WTC11 (cell line): ENCODE measurements at regions not wholly inside any gene's neighbourhood (a gene's known extent, or its start where the extent isn't known, plus 50 kb on each side); places are given as distances from the start of the nearest gene placed in this dataset.
"Not testable (repeated sequence)": the region's sequence is repeated elsewhere in the genome, so short reads cannot be mapped to it uniquely, and the experiment has no call there.

ENCODE experiments used
- ATAC-seq: fragments of 200-7000 bp; cut with Tn5 transposase; 2 replicates; pipeline ENCODE4 v1.10.0; 2021; ENCODE audit warnings: mild to moderate bottlenecking, moderate library complexity
- CTCF ChIA-PET: fragments of 300-600 bp; sonication (Branson Sonifier 250); formaldehyde crosslinking; loops from one replicate; lab custom pipeline; 2021; ENCODE audit warnings: antibody characterized with exemption; lab: Charles Lee
- POLR2A ChIA-PET: fragments of 350-600 bp; sonication (Branson Sonifier 250); formaldehyde crosslinking; loops from one replicate; lab custom pipeline; 2021; ENCODE audit warnings: antibody characterized with exemption; lab: Charles Lee
- DNase-seq: peaks from one replicate; pipeline ENCODE4 v3.0.0; 2021; ENCODE audit warnings: low spot score
- H3K27ac Mint-ChIP-seq: 2 replicates; pipeline ENCODE4 v1.8.0; 2021; ENCODE audit warnings: mixed read lengths
- H3K27me3 Mint-ChIP-seq: 2 replicates; pipeline ENCODE4 v1.8.0; 2021; ENCODE audit warnings: low read depth, mild to moderate bottlenecking, moderate library complexity, mixed read lengths
- H3K36me3 Mint-ChIP-seq: 2 replicates; pipeline ENCODE4 v1.8.0; 2021; ENCODE audit warnings: mixed read lengths
- H3K4me1 Mint-ChIP-seq: 2 replicates; pipeline ENCODE4 v1.8.0; 2022; ENCODE audit warnings: mixed read lengths
- H3K4me3 Mint-ChIP-seq: 2 replicates; pipeline ENCODE4 v1.8.0; 2021; ENCODE audit warnings: mild to moderate bottlenecking, moderate library complexity, mixed read lengths
- H3K9me3 Mint-ChIP-seq: 2 replicates; pipeline ENCODE4 v1.8.0; 2021; ENCODE audit warnings: mixed read lengths
- CBFB ChIP-seq: sonication (generic); formaldehyde crosslinking; IDR thresholded peaks from 2 replicates; pipeline ENCODE4 v1.8.1; 2022; ENCODE audit warnings: mild to moderate bottlenecking, low read depth, missing genetic modification reagents
- CTCF ChIP-seq: fragments of 200-600 bp; IDR thresholded peaks from 2 replicates; pipeline ENCODE4 v1.8.0; 2022; ENCODE audit warnings: antibody characterized with exemption
- ELF4 ChIP-seq: sonication (generic); formaldehyde crosslinking; IDR thresholded peaks from 2 replicates; pipeline ENCODE4 v1.8.1; 2022; ENCODE audit warnings: low read depth, mild to moderate bottlenecking, moderate library complexity, missing genetic modification reagents
- ERG ChIP-seq: fragments of 250-450 bp; sonication (Bioruptor Pico); IDR thresholded peaks from 2 replicates; pipeline ENCODE4 v1.8.0; 2021; ENCODE audit warnings: mild to moderate bottlenecking
- GTF2I ChIP-seq: fragments of 250-450 bp; sonication (Bioruptor Pico); conservative IDR thresholded peaks from 2 replicates; pipeline ENCODE4 v1.4.0; 2021; ENCODE audit warnings: mild to moderate bottlenecking
- HMGA2 ChIP-seq: fragments of 250-450 bp; sonication (Bioruptor Pico); IDR thresholded peaks from 2 replicates; pipeline ENCODE4 v1.4.0; 2021; ENCODE audit warnings: mild to moderate bottlenecking, moderate library complexity
- JUN ChIP-seq: sonication (generic); formaldehyde crosslinking; IDR thresholded peaks from 2 replicates; pipeline ENCODE4 v1.8.0; 2023; ENCODE audit warnings: mild to moderate bottlenecking, missing genetic modification reagents
- KAT7 ChIP-seq: sonication (generic); formaldehyde crosslinking; IDR thresholded peaks from 2 replicates; pipeline ENCODE4 v1.8.1; 2023; ENCODE audit warnings: missing genetic modification reagents, mild to moderate bottlenecking, borderline replicate concordance
- NR2C2 ChIP-seq: sonication (generic); formaldehyde crosslinking; IDR thresholded peaks from 2 replicates; pipeline ENCODE4 v1.8.0; 2022; ENCODE audit warnings: mild to moderate bottlenecking, missing genetic modification reagents
- PRRX2 ChIP-seq: fragments of 250-450 bp; sonication (Bioruptor Pico); IDR thresholded peaks from 2 replicates; pipeline ENCODE4 v1.8.0; 2021; ENCODE audit warnings: mild to moderate bottlenecking
- RORB ChIP-seq: fragments of 250-450 bp; sonication (Bioruptor Pico); IDR thresholded peaks from 2 replicates; pipeline ENCODE4 v1.9.0; 2021; ENCODE audit warnings: mild to moderate bottlenecking
- SOX15 ChIP-seq: fragments of 250-450 bp; sonication (Bioruptor Pico); IDR thresholded peaks from 2 replicates; pipeline ENCODE4 v1.9.0; 2021; ENCODE audit warnings: mild to moderate bottlenecking
- ZNF138 ChIP-seq: sonication (generic); formaldehyde crosslinking; conservative IDR thresholded peaks from 2 replicates; pipeline ENCODE4 v1.8.1; 2022; ENCODE audit warnings: mild to moderate bottlenecking, moderate library complexity, missing genetic modification reagents
- ZNF219 ChIP-seq: sonication (generic); formaldehyde crosslinking; IDR thresholded peaks from 2 replicates; pipeline ENCODE4 v1.8.0; 2023; ENCODE audit warnings: missing genetic modification reagents, mild to moderate bottlenecking, borderline replicate concordance
- ZNF232 ChIP-seq: sonication (generic); formaldehyde crosslinking; IDR thresholded peaks from 2 replicates; pipeline ENCODE4 v1.8.0; 2022; ENCODE audit warnings: mild to moderate bottlenecking, missing genetic modification reagents
- ZNF671 ChIP-seq: fragments of 250-450 bp; sonication (Bioruptor Pico); IDR thresholded peaks from 2 replicates; pipeline ENCODE4 v1.8.0; 2021; ENCODE audit warnings: mild to moderate bottlenecking
- TF ChIP-seq, protein P1 (sequence below): sonication (generic); formaldehyde crosslinking; IDR thresholded peaks from 2 replicates; pipeline ENCODE4 v1.8.1; 2023; ENCODE audit warnings: mild to moderate bottlenecking, missing genetic modification reagents, borderline replicate concordance
- TF ChIP-seq, protein P2 (sequence below): sonication (generic); formaldehyde crosslinking; IDR thresholded peaks from 2 replicates; pipeline ENCODE4 v1.8.0; 2022; ENCODE audit warnings: missing genetic modification reagents
- TF ChIP-seq, protein P3 (sequence below): fragments of 250-450 bp; sonication (Bioruptor Pico); IDR thresholded peaks from 2 replicates; pipeline ENCODE4 v2.1.2; 2022; ENCODE audit warnings: mild to moderate bottlenecking, moderate library complexity
- TF ChIP-seq, protein P4 (sequence below): sonication (generic); formaldehyde crosslinking; IDR thresholded peaks from 2 replicates; pipeline ENCODE4 v1.8.0; 2023; ENCODE audit warnings: missing genetic modification reagents

GRCh38 chrX:47723083-47723482, 64.1 kb upstream of the UXT start:
- Mint-ChIP-seq H3K4me1 (no peaks in the 10 kb centered on the region), H3K36me3 (no peaks in the 10 kb centered on the region), H3K27ac (no peak overlapping the region), H3K27me3 (no peaks in the 10 kb centered on the region; the same call in 1 of the 2 replicates), H3K4me3 (no peak overlapping the region), H3K9me3 (no peaks in the 10 kb centered on the region)
- no peak for DNase-seq
- CTCF ChIA-PET: interaction anchor here (0.8 to 1.0 kb wide), 2 partner anchors 78 to 200 kb away, joined by 3 to 4 read pairs; no protein-coding TSS in a partner anchor
- no peak for ATAC-seq
- no peak for TF ChIP-seq ELF4
- TF ChIP-seq PRRX2: no peak
- no peak for TF ChIP-seq CTCF
- no peak for TF ChIP-seq ZNF671
- TF ChIP-seq GTF2I: no peak
- POLR2A ChIA-PET: no interaction called here

GRCh38 chrX:47722260-47722659, 63.3 kb upstream of the UXT start:
- ChIA-PET CTCF (no interaction called here), POLR2A (no interaction called here)
- no peak for TF ChIP-seq CBFB (CRISPR knock-in tag)
- TF ChIP-seq, protein P1, sequence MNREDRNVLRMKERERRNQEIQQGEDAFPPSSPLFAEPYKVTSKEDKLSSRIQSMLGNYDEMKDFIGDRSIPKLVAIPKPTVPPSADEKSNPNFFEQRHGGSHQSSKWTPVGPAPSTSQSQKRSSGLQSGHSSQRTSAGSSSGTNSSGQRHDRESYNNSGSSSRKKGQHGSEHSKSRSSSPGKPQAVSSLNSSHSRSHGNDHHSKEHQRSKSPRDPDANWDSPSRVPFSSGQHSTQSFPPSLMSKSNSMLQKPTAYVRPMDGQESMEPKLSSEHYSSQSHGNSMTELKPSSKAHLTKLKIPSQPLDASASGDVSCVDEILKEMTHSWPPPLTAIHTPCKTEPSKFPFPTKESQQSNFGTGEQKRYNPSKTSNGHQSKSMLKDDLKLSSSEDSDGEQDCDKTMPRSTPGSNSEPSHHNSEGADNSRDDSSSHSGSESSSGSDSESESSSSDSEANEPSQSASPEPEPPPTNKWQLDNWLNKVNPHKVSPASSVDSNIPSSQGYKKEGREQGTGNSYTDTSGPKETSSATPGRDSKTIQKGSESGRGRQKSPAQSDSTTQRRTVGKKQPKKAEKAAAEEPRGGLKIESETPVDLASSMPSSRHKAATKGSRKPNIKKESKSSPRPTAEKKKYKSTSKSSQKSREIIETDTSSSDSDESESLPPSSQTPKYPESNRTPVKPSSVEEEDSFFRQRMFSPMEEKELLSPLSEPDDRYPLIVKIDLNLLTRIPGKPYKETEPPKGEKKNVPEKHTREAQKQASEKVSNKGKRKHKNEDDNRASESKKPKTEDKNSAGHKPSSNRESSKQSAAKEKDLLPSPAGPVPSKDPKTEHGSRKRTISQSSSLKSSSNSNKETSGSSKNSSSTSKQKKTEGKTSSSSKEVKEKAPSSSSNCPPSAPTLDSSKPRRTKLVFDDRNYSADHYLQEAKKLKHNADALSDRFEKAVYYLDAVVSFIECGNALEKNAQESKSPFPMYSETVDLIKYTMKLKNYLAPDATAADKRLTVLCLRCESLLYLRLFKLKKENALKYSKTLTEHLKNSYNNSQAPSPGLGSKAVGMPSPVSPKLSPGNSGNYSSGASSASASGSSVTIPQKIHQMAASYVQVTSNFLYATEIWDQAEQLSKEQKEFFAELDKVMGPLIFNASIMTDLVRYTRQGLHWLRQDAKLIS (CRISPR knock-in tag): no peak
- no peak for TF ChIP-seq KAT7 (CRISPR knock-in tag)
- no peak for TF ChIP-seq ZNF671
- no peak for TF ChIP-seq ZNF138 (CRISPR knock-in tag)
- TF ChIP-seq, protein P2, sequence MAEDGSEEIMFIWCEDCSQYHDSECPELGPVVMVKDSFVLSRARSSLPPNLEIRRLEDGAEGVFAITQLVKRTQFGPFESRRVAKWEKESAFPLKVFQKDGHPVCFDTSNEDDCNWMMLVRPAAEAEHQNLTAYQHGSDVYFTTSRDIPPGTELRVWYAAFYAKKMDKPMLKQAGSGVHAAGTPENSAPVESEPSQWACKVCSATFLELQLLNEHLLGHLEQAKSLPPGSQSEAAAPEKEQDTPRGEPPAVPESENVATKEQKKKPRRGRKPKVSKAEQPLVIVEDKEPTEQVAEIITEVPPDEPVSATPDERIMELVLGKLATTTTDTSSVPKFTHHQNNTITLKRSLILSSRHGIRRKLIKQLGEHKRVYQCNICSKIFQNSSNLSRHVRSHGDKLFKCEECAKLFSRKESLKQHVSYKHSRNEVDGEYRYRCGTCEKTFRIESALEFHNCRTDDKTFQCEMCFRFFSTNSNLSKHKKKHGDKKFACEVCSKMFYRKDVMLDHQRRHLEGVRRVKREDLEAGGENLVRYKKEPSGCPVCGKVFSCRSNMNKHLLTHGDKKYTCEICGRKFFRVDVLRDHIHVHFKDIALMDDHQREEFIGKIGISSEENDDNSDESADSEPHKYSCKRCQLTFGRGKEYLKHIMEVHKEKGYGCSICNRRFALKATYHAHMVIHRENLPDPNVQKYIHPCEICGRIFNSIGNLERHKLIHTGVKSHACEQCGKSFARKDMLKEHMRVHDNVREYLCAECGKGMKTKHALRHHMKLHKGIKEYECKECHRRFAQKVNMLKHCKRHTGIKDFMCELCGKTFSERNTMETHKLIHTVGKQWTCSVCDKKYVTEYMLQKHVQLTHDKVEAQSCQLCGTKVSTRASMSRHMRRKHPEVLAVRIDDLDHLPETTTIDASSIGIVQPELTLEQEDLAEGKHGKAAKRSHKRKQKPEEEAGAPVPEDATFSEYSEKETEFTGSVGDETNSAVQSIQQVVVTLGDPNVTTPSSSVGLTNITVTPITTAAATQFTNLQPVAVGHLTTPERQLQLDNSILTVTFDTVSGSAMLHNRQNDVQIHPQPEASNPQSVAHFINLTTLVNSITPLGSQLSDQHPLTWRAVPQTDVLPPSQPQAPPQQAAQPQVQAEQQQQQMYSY: no peak
- TF ChIP-seq, protein P3, sequence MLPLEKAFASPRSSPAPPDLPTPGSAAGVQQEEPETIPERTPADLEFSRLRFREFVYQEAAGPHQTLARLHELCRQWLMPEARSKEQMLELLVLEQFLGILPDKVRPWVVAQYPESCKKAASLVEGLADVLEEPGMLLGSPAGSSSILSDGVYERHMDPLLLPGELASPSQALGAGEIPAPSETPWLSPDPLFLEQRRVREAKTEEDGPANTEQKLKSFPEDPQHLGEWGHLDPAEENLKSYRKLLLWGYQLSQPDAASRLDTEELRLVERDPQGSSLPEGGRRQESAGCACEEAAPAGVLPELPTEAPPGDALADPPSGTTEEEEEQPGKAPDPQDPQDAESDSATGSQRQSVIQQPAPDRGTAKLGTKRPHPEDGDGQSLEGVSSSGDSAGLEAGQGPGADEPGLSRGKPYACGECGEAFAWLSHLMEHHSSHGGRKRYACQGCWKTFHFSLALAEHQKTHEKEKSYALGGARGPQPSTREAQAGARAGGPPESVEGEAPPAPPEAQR (CRISPR knock-in tag): no peak
- no peak for TF ChIP-seq ZNF219
- TF ChIP-seq, protein P4, sequence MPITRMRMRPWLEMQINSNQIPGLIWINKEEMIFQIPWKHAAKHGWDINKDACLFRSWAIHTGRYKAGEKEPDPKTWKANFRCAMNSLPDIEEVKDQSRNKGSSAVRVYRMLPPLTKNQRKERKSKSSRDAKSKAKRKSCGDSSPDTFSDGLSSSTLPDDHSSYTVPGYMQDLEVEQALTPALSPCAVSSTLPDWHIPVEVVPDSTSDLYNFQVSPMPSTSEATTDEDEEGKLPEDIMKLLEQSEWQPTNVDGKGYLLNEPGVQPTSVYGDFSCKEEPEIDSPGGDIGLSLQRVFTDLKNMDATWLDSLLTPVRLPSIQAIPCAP (CRISPR knock-in tag): no peak
- TF ChIP-seq HMGA2: no peak
- no peak for TF ChIP-seq RORB (CRISPR knock-in tag)
- TF ChIP-seq SOX15: no peak
- no peak for TF ChIP-seq ZNF232
- no peak for TF ChIP-seq JUN (CRISPR knock-in tag)
- TF ChIP-seq ERG: no peak
- no peak for TF ChIP-seq NR2C2 (CRISPR knock-in tag)
- ATAC-seq (no peak), DNase-seq (no peak)
- Mint-ChIP-seq H3K4me1 (no peaks in the 10 kb centered on the region), H3K4me3 (no peak overlapping the region), H3K27ac (no peak overlapping the region), H3K36me3 (no peaks in the 10 kb centered on the region), H3K9me3 (no peaks in the 10 kb centered on the region), H3K27me3 (no peaks in the 10 kb centered on the region; the same call in 1 of the 2 replicates)

DNA sequence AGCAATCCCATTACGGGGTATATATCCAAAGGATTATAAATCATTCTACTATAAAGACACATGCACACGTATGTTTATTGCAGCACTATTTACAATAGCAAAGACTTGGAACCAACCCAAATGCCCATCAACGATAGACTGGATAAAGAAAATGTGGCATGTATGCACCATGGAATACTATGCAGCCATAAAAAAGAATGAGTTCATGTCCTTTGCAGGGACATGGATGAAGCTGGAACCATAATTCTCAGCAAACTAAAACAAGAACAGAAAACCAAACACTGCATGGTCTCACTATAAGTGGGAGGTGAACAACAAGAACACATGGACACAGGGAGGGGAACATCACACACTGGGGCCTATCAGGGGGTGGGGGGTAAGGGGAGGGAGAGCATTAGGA, 56.1 kb upstream of the UXT start:
- H3K9me3 Mint-ChIP-seq, H3K4me1 Mint-ChIP-seq, ATAC-seq, DNase-seq, POLR2A ChIA-PET, H3K27me3 Mint-ChIP-seq, H3K27ac Mint-ChIP-seq, H3K36me3 Mint-ChIP-seq, H3K4me3 Mint-ChIP-seq, CTCF ChIA-PET: not testable (repeated sequence)

DNA sequence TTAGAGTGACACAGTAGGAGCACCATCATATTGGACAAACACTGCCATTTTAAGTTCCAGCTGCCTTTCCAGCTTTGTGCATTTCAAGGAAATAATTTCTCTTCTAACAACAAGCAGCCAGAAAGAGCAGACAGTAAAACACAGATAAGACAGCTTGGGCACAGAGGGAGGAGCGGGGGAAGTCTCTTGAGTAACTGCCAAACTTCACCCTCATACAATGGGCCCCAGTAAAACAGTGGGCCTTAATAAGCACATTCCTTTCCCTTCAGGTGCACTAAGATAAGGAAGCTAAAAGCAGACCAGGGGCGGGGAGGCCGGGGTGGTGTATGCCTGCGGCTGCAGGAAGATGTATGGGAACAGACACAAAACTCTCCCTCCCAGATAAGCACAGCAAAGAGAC, 53.7 kb upstream of the UXT start:
- CTCF ChIA-PET, ATAC-seq, H3K4me1 Mint-ChIP-seq, H3K36me3 Mint-ChIP-seq, H3K27ac Mint-ChIP-seq, H3K4me3 Mint-ChIP-seq, H3K9me3 Mint-ChIP-seq, DNase-seq, H3K27me3 Mint-ChIP-seq: not testable (repeated sequence)
- POLR2A ChIA-PET: interaction anchor here (0.6 kb wide), 1 partner anchor 248 kb away, joined by 3 read pairs; no protein-coding TSS in a partner anchor
